HG02642 (cell line): ENCODE measurements at regions not wholly inside any gene's neighbourhood (a gene's known extent, or its start where the extent isn't known, plus 50 kb on each side); places are given as distances from the start of the nearest gene placed in this dataset.
"Not testable (repeated sequence)": the region's sequence is repeated elsewhere in the genome, so short reads cannot be mapped to it uniquely, and the experiment has no call there.

Experiments
- ATAC-seq: cut with Tn5 transposase; IDR thresholded peaks from one replicate; pipeline ENCODE4 v1.9.1; 2021; ENCODE audit warnings: mild to moderate bottlenecking; ENCODE audit not compliant: unreplicated experiment, poor library complexity

DNA sequence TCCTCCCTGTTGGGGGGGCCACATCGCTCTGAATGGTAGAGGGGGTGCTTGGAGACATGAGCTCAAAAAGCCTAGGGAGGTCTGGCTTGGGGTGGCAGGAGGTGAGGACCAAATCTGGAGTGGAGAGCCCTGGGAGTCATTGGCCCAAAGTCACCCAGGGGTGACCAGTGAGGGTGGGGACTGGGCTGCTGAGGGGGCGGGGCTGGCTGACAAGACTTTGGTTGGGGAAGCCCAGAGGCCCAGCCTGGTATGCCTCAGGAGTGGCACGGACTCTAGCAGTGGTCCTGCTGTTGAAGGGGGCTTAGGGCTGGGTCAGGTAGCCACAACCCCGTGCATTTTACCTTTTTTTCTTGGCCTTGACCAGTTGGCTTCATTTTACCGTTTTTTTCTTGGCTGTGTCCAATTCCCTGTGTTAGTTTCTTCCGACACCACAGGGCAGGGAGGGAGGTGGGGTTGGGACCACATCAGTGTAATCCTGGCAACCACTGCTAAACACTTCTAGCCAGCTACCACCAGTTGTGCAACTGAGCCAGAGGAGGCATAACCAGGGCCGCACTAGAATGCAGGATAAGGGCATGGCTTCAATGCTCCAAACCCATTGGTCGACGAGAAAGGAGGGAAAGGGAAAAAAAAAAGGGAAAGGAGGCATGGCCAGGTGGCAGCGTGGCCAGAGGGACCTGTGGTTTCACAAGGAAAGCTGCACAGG lies 105.3 kb upstream of the C2CD4B start:
- ATAC-seq: no peak

DNA sequence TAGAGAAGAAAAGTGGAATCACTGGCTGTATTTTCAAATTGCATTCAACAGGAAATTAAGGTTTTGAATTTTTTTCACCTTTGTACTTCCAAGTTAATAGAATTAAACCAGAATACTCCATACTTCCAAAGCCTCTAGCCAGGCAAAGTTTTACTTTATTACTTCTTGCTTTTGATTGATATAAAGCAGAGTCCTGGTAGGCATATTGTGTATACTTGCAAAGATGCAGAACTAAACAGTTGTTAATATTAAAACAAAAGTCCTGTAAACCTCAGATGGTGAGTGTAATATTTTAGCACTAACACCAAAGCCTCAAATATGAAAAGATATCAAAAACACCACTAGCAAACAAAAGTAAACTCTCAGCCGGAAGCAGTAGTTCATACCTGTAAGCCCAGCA lies 107.2 kb upstream of the C2CD4B start:
- ATAC-seq: no peak

DNA sequence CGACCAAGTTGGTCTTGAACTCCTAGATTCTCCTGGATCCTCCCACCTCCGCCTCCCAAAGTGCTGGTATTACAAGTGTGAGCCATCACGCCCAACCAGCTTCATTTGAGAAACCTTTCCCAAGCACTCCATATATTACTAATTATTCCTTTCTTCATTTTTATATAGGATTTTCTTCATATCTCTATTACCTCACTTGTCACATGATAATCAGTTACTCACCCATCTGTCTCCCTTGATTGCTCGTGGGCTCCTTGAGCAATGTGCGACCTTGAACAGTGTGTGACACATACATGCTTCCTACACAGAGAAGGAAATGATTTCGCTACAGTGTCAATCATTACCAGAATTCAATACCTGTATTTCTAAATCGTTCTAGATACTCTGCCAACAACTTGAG lies 110.7 kb upstream of the C2CD4B start:
- no peak for ATAC-seq

DNA sequence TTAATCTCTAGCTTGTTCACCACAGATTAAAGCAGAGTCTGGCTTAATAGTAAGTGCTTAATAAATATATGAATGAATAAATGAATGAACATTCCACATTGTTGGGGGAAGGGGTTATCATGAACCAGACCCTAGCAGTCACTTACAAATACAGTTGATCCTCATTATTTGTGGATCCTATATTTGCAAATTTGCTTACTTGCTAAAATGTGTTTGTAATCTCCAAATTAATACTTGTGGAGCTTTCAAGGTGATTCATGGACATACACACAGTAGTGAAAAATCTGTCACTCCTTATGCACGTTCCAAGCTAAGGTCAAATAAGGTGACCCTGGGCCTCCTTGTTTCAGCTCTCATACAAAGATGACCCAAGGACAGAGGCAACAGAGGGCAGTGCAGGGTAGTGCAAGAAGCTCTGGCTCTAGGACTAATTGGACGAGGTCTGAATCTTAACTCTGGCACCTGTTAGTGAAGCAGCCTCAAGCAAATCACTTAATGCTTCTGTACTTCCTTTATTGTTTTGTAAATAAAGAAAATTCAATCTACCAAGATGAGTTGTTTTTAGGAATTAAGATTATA lies 112.8 kb upstream of the C2CD4B start:
- no peak for ATAC-seq

DNA sequence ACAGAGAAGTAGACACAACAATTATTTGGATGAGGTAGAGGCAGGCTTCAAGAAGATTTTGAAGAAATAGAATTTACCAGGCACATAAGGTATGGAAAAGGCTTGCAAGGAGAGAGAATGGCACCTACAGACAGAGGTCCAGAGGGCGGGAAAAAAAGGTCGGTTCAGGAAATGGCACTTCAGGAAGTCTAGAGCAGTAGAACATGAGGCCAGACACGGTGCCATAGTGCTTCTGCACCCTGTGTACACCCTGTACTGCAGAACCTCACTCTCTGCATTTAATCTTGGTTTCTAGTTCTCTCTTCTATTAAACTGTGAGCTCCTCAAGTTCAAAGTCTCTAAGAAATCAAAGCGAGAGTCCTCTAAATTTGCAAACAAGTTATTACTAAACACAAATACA lies 113.4 kb upstream of the C2CD4B start:
- no peak for ATAC-seq

DNA sequence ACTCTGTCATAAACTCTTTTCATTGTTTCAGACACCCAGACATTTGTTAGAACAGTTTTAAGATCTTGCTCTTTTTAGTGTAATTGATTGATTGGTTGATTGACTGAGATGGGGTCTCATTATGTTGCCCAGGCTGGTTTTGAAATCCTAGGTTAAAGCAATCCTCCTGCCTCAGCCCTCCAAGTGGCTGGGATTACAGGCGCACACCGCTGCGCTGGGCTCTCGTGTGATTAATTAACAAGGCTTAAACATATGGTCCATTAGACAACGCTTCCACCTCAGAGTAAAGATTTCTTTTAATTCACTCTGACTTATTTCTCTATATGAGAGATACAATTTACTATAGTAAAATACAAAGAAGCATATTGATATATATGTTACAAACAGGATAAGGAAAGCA lies 114.0 kb upstream of the C2CD4B start:
- ATAC-seq: no peak

DNA sequence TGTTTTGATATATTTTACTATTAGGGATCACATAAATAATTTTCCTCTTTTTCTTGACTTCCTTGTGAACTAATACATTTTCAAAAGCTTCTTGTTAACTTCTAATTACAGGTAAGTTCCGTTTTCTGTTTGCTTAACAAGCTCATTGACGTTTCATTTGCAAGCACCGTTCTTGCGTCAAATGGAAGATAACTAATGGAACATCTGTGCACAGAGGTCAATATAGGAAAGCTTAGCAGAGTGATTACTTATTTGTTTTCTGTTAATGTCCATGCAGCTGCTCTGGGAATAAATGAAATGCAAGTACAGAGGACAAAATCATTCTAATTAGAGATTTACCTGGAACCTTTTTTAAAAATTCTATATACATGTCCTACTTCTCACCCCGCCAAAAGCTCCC lies 115.5 kb upstream of the C2CD4B start:
- no peak for ATAC-seq

DNA sequence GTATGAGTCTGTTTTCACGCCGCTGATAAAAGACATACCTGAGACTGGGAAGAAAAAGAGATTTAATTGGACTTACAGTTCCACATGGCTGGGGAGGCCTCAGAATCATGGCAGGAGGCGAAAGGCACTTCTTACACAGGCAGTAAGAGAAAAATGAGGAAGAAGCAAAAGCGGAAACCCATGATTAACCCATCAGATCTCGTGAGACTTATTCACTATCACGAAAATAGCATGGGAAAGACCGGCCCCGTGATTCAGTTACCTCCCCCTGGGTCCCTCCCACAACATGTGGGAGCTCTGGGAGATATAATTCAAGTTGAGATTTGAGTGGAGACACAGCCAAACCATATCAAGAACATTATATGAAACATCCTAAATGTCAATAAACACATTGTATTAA lies 116.7 kb upstream of the C2CD4B start:
- ATAC-seq: not testable (repeated sequence)

DNA sequence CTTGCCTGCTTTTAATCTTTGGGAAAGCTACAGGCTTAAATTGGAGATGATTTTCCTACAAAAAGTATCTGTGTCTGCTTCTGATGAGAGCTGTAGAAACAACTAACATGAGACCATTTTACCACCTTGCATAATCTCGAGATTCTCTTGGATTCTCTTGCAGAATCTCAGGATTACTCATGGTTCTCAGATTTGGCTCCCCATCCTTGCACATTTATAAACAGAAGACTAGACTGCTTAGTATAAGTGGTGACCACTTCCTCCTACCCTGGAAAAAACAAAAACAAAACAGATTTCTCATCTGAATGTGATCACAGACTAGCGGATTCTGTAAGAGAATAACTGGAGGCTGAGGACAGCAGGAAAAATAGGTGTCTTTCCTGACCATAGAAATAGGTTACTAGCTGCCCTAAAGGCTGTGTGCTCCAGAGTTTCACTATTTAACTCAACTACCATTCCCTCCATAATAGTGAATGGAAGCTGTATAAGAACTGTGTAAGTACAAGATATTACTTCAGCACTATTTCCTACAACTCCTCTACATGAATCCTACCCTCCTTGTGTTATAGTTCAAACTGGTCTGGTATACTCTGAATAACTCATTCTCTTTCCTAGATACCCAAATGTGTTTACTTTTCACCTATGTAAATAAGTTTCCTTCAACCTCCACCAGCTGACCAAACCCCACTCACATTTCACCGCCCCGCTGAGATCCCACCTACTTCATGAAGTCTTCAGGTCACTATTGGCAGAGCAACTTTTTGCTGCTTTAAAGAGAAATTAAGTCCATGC lies 122.2 kb upstream of the C2CD4B start:
- no peak for ATAC-seq

DNA sequence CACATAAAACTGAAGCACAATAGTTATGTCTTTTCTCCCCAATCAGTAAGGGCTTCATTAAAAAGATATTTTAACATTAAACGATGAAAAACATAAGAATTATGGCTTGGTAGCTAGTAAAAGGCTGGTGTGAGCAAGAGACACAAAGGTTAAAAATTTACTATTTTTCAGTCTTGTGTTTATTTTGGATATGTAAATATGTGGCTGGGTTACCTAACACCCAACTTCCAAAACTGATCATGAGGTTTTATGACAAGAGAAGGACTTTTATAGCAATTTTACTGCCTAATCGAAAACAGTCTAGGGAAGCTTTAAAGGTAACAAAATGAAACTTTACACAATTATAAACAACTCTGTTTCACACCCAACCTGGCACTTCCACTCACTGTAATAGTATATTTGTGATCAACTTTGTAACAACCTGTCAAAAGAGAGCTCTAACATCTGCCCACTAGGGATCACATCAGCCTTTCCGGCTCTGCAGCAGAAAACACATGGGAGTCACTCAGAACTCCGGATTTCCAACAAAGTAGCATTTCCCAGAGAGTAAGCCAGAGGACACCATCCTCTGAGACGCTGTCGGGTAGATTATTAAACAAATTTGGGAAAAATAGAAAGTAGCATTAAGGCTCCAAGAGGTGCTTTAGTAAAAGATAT lies 123.4 kb upstream of the C2CD4B start:
- no peak for ATAC-seq

DNA sequence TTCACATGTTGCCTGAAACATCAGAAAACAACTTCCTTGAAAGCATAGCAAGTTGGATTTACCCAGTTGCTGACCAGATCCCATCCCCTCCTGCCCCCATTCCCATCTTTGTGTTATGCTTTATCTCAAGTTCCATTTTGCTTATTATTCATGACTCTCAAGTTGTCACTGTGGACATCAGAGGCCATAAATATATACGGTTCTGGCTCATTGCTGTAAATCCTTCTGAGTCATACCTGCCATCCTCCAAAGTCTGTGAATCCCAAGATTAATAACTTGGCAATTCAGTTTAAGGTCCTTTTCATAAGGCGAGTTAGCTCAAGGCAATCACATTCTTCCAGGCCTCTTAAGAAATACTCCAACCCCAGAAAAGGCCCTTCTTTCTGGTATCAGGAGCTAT lies 126.2 kb upstream of the C2CD4B start:
- ATAC-seq: no peak

DNA sequence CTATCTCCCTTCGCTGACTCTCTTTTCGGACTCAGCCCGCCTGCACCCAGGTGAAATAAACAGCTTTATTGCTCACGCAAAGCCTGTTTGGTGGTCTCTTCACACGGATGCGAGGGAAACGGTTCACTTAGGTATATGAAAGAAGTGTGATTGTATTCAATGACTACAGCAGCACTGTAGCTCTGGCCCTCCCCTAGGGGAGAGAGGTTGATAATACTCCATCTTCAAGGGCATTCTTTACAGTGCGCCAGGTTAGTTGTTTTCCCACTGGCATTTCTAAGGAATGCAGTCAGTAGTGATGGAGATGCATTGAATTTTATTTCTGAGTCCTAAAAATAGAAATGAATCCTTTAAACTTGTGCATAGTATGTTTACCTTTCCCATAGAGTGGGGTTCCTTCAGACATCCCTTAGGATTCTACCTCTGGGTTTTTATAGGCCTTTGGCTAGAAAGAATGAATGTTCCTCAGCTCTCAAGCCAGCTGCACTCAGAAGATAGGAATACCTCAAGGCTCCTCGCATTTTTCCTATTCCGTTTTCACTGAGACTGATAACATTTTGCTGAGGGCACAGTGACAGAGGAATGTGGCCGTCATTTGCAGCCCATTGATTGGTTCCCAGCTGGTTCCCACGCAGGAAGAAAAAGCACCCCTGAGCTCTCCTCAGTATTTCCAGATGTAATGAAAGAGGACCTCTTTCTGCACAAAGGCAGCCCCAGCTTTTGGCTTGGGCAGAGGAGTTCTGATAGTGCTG lies 131.8 kb upstream of the C2CD4B start:
- no peak for ATAC-seq

DNA sequence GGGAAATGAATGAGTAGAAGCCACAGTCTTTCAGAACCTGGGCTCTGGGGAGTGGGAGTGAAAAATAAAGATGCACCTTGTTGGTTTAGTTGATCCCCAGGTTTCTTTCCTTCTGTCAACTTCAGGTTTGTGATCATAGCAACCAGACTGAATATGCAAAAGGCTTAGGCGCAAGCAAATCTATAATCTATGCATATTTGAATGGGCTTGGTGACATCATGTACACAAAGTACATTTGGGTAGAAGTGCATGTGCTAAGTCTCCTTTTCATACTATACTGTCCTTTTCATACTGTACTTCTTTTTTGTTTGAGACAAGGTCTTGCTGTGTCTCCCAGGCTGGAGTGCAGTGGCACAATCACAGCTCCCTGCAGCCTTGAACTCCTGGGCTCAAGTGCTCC lies 132.4 kb upstream of the C2CD4B start:
- ATAC-seq: no peak

DNA sequence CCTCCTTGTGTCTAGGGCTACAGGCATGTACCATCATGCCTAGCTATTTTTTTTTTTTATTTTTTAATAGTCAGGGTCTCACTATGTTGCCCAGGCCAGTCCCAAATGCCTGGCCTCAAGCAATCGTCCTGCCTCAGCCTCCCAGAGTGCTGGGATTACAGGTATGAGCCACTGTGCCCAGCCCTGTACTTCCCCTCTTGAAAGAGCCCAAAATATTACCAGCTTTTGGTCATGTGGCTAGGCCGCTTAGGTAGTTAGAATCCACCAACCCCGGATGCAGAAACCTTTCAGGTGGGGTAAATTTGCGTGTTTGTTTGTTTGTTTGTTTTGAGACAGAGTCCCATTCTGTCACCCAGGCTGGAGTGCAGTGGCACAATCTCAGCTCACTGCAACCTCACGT lies 132.8 kb upstream of the C2CD4B start:
- no peak for ATAC-seq

DNA sequence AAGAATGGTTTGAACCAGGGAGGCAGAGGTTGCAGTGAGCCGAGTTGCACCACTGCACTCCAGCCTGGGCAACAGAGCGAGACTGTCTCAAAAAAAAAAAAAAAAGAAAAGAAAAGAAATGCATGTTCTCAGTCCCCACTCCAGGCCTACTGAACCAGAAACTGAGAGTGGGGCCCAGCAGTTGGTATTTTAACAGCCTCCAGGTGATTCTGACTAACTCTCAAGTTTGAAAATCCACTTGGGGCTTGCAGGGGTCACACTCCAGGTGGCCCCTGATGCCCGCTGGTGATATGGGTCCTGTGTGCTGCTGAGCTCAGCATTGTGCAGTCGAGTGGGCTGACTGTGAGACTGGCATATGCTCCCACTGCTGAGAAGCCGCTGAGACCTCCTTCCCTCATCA lies 133.7 kb upstream of the C2CD4B start:
- no peak for ATAC-seq

DNA sequence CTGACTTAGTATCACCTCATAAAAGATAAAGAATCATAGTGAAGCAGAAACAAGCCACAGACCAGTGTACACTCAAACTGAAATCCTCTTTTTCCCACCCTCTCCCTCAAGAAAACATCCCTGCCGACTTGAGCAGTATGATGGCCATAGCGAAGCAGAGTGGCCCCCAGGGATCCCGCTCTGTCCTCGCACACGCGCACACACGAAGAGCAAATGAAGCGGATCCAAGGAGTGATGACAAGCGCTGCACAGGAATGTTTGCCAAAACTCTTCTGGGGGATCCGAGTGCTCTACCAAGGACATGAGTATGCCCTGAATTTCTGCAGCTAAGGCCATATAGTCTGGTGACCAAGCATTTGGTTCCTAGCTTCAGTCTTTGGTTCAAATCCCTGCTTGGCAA lies 134.5 kb upstream of the C2CD4B start:
- no peak for ATAC-seq

DNA sequence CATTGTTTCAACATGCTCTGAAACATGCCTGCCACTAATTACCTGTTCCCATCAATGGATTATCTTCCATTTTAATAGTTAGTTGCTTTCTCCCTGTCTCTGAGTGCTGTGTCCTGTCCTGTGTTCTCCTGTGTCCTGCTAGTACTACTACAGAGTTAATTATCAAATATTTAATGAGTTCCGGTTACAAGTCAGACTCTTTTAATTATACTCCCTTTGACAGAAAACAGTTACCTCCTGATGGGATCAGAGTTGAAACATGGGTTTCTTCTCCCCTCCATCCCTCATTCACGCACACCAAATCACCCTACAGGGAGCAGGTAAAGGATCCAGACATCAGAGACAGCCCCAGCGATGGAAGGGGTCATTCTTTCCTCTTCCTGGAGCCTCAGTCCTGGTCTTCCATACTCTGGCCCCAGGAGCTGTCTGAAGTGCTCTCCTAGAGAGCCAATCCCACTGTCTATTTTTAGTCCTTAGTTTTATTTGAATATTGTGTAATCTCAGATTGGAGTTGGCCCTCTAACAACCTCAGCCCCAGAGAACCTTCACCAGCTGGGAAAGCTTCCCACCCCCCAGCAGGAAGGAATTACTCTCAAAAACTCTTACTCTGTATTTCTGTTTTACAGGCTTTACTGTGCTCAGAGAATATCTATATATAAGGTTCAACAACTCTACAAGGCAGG lies 137.0 kb upstream of the C2CD4B start:
- no peak for ATAC-seq

DNA sequence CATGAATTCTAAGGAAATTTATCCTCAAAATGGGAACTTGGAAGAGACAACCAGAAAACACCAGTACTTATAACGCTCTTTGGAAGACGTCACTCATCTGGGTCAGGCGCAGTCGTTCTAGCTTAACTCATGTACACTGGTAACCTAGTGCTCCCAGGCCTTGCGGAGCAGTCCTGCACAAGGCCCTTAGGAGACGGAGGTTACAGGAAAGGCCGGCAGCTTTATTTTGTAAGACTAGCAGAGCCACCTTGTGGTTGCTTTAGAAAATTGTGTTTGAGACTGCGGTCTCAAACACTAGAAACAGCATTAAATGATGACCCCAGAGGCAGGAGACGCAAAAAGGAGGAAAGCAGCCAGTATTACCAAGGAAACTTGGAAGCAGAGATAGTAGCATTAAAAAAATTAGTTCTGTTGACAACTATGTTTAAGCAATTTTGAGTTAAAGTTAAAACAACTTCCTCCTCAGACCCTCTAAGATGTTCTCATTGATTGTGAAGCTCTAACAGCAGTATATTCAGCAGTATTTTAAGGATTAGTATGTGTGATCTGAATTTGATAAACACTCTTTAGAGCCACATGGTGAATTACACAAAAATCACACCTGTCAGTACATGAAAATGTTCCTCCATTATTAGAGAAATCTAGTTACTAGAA lies 141.9 kb upstream of the C2CD4B start:
- no peak for ATAC-seq

DNA sequence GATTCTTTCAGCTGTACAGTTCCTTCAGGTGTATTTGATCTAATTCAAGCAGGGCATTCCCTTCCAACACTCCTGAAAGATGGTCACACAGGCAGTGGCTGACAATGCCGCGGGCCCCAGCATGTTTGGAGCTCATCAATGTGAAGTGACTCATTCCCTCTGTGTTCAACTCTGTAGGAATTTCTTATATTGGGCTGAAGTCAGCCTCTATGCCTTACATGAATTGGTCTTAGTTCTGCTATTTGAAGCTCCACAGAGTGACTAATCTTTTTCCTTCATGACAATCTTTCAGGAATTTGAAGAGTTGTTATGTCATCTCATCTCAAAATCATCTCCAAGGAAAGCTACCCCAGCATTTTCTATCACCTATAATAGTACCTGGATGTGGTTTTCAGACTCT lies 142.5 kb upstream of the C2CD4B start:
- ATAC-seq: no peak
